Endodermal cell (in vitro differentiated cells): ENCODE measurements at regions not wholly inside any gene's neighbourhood (a gene's known extent, or its start where the extent isn't known, plus 50 kb on each side); places are given as distances from the start of the nearest gene placed in this dataset.

Source experiments
- DNase-seq: peaks from one replicate; pipeline ENCODE4 v3.0.0-alpha.2; 2017
- H3K27ac ChIP-seq: 2 replicates; pipeline ENCODE4 v1.5.1; 2013; ENCODE audit warnings: mild to moderate bottlenecking, low read depth, low read length, moderate library complexity
- H3K27me3 ChIP-seq: 2 replicates; pipeline ENCODE4 v1.6.1; 2013; ENCODE audit warnings: mild to moderate bottlenecking, low read length, moderate library complexity; ENCODE audit not compliant: insufficient read depth, control insufficient read depth, poor library complexity, severe bottlenecking
- H3K36me3 ChIP-seq: 2 replicates; pipeline ENCODE4 v1.7.0; 2013; ENCODE audit warnings: mild to moderate bottlenecking, low read length, moderate library complexity; ENCODE audit not compliant: control insufficient read depth, insufficient read depth
- H3K4me1 ChIP-seq: one replicate; pipeline ENCODE4 v1.7.0; 2013; ENCODE audit warnings: low read length; ENCODE audit not compliant: control insufficient read depth, insufficient read depth
- H3K4me3 ChIP-seq: 2 replicates; pipeline ENCODE4 v1.5.1; 2013; ENCODE audit warnings: mild to moderate bottlenecking, low read length, moderate library complexity
- H3K9ac ChIP-seq: 2 replicates; pipeline ENCODE4 v1.6.1; 2013; ENCODE audit warnings: mild to moderate bottlenecking, low read length, moderate library complexity; ENCODE audit not compliant: poor library complexity, severe bottlenecking; ENCODE audit errors: extremely low read depth
- H3K9me3 ChIP-seq: 2 replicates; pipeline ENCODE4 v1.6.1; 2013; ENCODE audit warnings: mild to moderate bottlenecking, low read length, moderate library complexity; ENCODE audit not compliant: control insufficient read depth
- H3K27ac Mint-ChIP-seq: 2 replicates; pipeline ENCODE4 v1.8.0; 2020; ENCODE audit warnings: mixed read lengths
- H3K27me3 Mint-ChIP-seq: 2 replicates; pipeline ENCODE4 v1.8.0; 2021; ENCODE audit warnings: mild to moderate bottlenecking, mixed read lengths; ENCODE audit not compliant: insufficient read depth
- H3K36me3 Mint-ChIP-seq: 2 replicates; pipeline ENCODE4 v1.8.0; 2020; ENCODE audit warnings: low read depth, mixed read lengths
- H3K4me1 Mint-ChIP-seq: 2 replicates; pipeline ENCODE4 v1.8.0; 2020; ENCODE audit warnings: mixed read lengths
- H3K4me3 Mint-ChIP-seq: 2 replicates; pipeline ENCODE4 v1.8.0; 2020; ENCODE audit warnings: mild to moderate bottlenecking, moderate library complexity, mixed read lengths
- H3K9me3 Mint-ChIP-seq: 2 replicates; pipeline ENCODE4 v1.8.0; 2020; ENCODE audit warnings: mild to moderate bottlenecking, mixed read lengths
- CTCF ChIP-seq: fragments of 200-600 bp; sonication (generic); conservative IDR thresholded peaks from 2 replicates; pipeline ENCODE4 v1.5.0; 2021; ENCODE audit warnings: antibody characterized with exemption, mild to moderate bottlenecking
- WGBS, 2 experiments: methylation state at CpG; one replicate each; pipeline versions ENCODE4 v1.1.5 to v1.1.7; 2013; ENCODE audit warnings: missing lambda C conversion rate in 2 of 2, mixed read lengths in 1 of 2; ENCODE audit not compliant: insufficient coverage in 1 of 2, insufficient read length in 1 of 2; 5-methylcytosine and 5-hydroxymethylcytosine counted together

GRCh38 chr13:73697166-73697565 lies 437.0 kb downstream of the KLF12 start:
- Mint-ChIP-seq H3K4me1 (peaks cover 8% of the 10 kb centered on the region), H3K36me3 (peaks cover 12% of the 10 kb centered on the region), H3K27ac (no peak overlapping the region), H3K9me3 (no peaks in the 10 kb centered on the region), H3K4me3 (no peak overlapping the region), H3K27me3 (no peaks in the 10 kb centered on the region)
- H3K27me3 ChIP-seq, result no peaks in the 10 kb centered on the region
- H3K4me3 ChIP-seq, result no peak overlapping the region
- no peak overlapping the region for H3K27ac ChIP-seq
- DNase-seq, result no peak
- H3K9me3 ChIP-seq, result no peaks in the 10 kb centered on the region
- TF ChIP-seq CTCF, result no peak
- no peaks in the 10 kb centered on the region for H3K4me1 ChIP-seq
- H3K36me3 ChIP-seq, result no peaks in the 10 kb centered on the region
- H3K9ac ChIP-seq, result no peak overlapping the region

- Mint-ChIP-seq H3K36me3 (peaks cover 12% of the 10 kb centered on the region), H3K9me3 (no peaks in the 10 kb centered on the region), H3K27me3 (no peaks in the 10 kb centered on the region), H3K4me3 (no peak overlapping the region), H3K27ac (no peak overlapping the region), H3K4me1 (peaks cover 6% of the 10 kb centered on the region)
- Histone ChIP-seq H3K9ac (no peak overlapping the region), H3K27ac (no peak overlapping the region), H3K36me3 (no peaks in the 10 kb centered on the region), H3K9me3 (no peaks in the 10 kb centered on the region), H3K4me3 (no peak overlapping the region), H3K4me1 (no peaks in the 10 kb centered on the region), H3K27me3 (no peaks in the 10 kb centered on the region)
- DNase-seq, result no peak
- 94 to 100% methylated on average over 2 to 3 of the region's 3 CpGs for WGBS, 2 experiments
- no peak for TF ChIP-seq CTCF
These were observed 437.5 kb downstream of the KLF12 start for GRCh38 chr13:73696713-73697112.

GRCh38 chr13:73696271-73696670 lies 437.9 kb downstream of the KLF12 start:
- Mint-ChIP-seq H3K9me3 (no peaks in the 10 kb centered on the region), H3K27me3 (no peaks in the 10 kb centered on the region), H3K27ac (no peak overlapping the region), H3K4me1 (peaks cover 5% of the 10 kb centered on the region), H3K4me3 (no peak overlapping the region), H3K36me3 (peaks cover 12% of the 10 kb centered on the region)
- DNase-seq, result no peak
- no peak for TF ChIP-seq CTCF
- Histone ChIP-seq H3K27ac (no peak overlapping the region), H3K9me3 (no peaks in the 10 kb centered on the region), H3K36me3 (no peaks in the 10 kb centered on the region), H3K4me1 (no peaks in the 10 kb centered on the region), H3K4me3 (no peak overlapping the region), H3K27me3 (no peaks in the 10 kb centered on the region), H3K9ac (no peak overlapping the region)
- 72 to 80% methylated on average over 2 of the region's 2 CpGs for WGBS, 2 experiments
